Endothelial cell of umbilical vein (primary cell): ENCODE measurements at regions not wholly inside any gene's neighbourhood (a gene's known extent, or its start where the extent isn't known, plus 50 kb on each side); places are given as distances from the start of the nearest gene placed in this dataset.

ENCODE experiments used
- BruUV-seq: library from RNA; stranded (reverse); fragments of 400-500 nt; replicated peaks from 2 replicates; lab custom pipeline; 2021; lab: Mats Ljungman, UMichigan
- CTCF ChIA-PET: fragments of 300-600, 350-600 bp; sonication (Branson Sonifier 250); formaldehyde crosslinking; loops from one replicate; lab custom pipeline; 2021; ENCODE audit warnings: antibody characterized with exemption, inconsistent platforms; lab: Charles Lee
- POLR2A ChIA-PET: fragments of 300-600, 350-600 bp; sonication (Branson Sonifier 250); formaldehyde crosslinking; loops from one replicate; lab custom pipeline; 2021; ENCODE audit warnings: antibody characterized with exemption, inconsistent platforms; lab: Charles Lee
- DNase-seq: peaks from one replicate; pipeline ENCODE4 v3.0.0-alpha.2; 2011; ENCODE audit warnings: low read depth, low spot score
- FAIRE-seq: peaks from 2 replicates; lab custom pipeline; 2011; peaks lifted over from hg19 to GRCh38; lab: Jason Lieb, UNC
- H2AFZ ChIP-seq: 2 replicates; pipeline ENCODE4 v1.6.0; 2012; ENCODE audit warnings: low read depth, low read length, control low read depth, inconsistent platforms
- H3K27ac ChIP-seq: 2 replicates; pipeline ENCODE4 v1.5.1; 2011; ENCODE audit warnings: low read depth, mild to moderate bottlenecking, control low read depth, low read length, moderate library complexity; ENCODE audit not compliant: insufficient read depth
- H3K27me3 ChIP-seq, 2 experiments: 2 replicates each; pipeline versions ENCODE4 v1.6.0 to v1.6.1; 2011; ENCODE audit warnings: low read length in 2 of 2, mixed read lengths in 1 of 2; ENCODE audit not compliant: control insufficient read depth in 2 of 2, insufficient read depth in 2 of 2
- H3K36me3 ChIP-seq, 2 experiments: 2 replicates in 1 of 2; 3 replicates in 1 of 2; pipeline ENCODE4 v1.5.1; 2011; ENCODE audit warnings: low read length in 2 of 2, mild to moderate bottlenecking in 1 of 2, moderate library complexity in 1 of 2; ENCODE audit not compliant: control insufficient read depth in 2 of 2, insufficient read depth in 2 of 2; ENCODE audit errors: extremely low read depth in 1 of 2
- H3K4me1 ChIP-seq: 3 replicates; pipeline ENCODE4 v1.5.1; 2011; ENCODE audit warnings: mild to moderate bottlenecking, low read length; ENCODE audit not compliant: control insufficient read depth, insufficient read depth; ENCODE audit errors: extremely low read depth
- H3K4me2 ChIP-seq: 2 replicates; pipeline ENCODE4 v1.6.1; 2011; ENCODE audit warnings: low read length, control low read depth, mixed read lengths; ENCODE audit not compliant: insufficient read depth
- H3K4me3 ChIP-seq, 3 experiments: fragments of 200-600 bp in 1 of 3; sonication (generic), shearing (Covaris generic) in 1 of 3; replicated peaks in 1 of 3; 2 replicates each; pipeline ENCODE4 v1.5.1; 2011 to 2016; ENCODE audit warnings: control low read depth in 3 of 3, low read length in 3 of 3, mild to moderate bottlenecking in 2 of 3, inconsistent platforms in 1 of 3, low read depth in 1 of 3, moderate library complexity in 1 of 3; ENCODE audit not compliant: insufficient read depth in 1 of 3
- H3K79me2 ChIP-seq: 2 replicates; pipeline ENCODE4 v1.6.0; 2012; ENCODE audit warnings: low read length, inconsistent platforms; ENCODE audit not compliant: control insufficient read depth, insufficient read depth
- H3K9ac ChIP-seq: replicated peaks from 2 replicates; pipeline ENCODE3; 2011; ENCODE audit warnings: low read length, control low read depth; ENCODE audit not compliant: insufficient read depth; ENCODE audit errors: extremely low read depth
- H3K9me1 ChIP-seq: replicated peaks from 3 replicates; pipeline ENCODE4 v1.6.0; 2011; ENCODE audit warnings: mild to moderate bottlenecking, low read length; ENCODE audit not compliant: control insufficient read depth, insufficient read depth; ENCODE audit errors: extremely low read depth
- H3K9me3 ChIP-seq: replicated peaks from 2 replicates; pipeline ENCODE4 v1.5.1; 2012; ENCODE audit warnings: low read length, inconsistent platforms; ENCODE audit not compliant: control insufficient read depth, insufficient read depth
- H4K20me1 ChIP-seq: replicated peaks from 2 replicates; pipeline ENCODE3; 2011; ENCODE audit warnings: mild to moderate bottlenecking, low read length; ENCODE audit not compliant: control insufficient read depth, insufficient read depth; ENCODE audit errors: extremely low read depth
- EZH2 ChIP-seq: IDR thresholded peaks from 2 replicates; pipeline ENCODE4 v1.6.1; 2012; ENCODE audit warnings: borderline replicate concordance, low read depth, mild to moderate bottlenecking, moderate library complexity, low read length, inconsistent platforms; ENCODE audit not compliant: severe bottlenecking
- FOS ChIP-seq: IDR thresholded peaks from 2 replicates; pipeline ENCODE4 v1.6.1; 2011; ENCODE audit warnings: mild to moderate bottlenecking, low read length, moderate library complexity, borderline replicate concordance; ENCODE audit not compliant: insufficient read depth
- GATA2 ChIP-seq: IDR thresholded peaks from 2 replicates; pipeline ENCODE4 v1.7.0; 2011; ENCODE audit warnings: low read depth, mild to moderate bottlenecking, moderate library complexity, mixed read lengths, low read length; ENCODE audit not compliant: insufficient read length, insufficient read depth
- JUN ChIP-seq: IDR thresholded peaks from 2 replicates; pipeline ENCODE4 v1.6.1; 2011; ENCODE audit warnings: borderline replicate concordance, low read depth; ENCODE audit not compliant: insufficient read length, insufficient read depth
- MYC ChIP-seq: IDR thresholded peaks from one replicate; pipeline ENCODE4 v1.6.1; 2011; ENCODE audit warnings: mild to moderate bottlenecking, low read depth, low read length
- POLR2A ChIP-seq: IDR thresholded peaks from 2 replicates; pipeline ENCODE4 v1.6.1; 2012; ENCODE audit warnings: low read depth, mild to moderate bottlenecking, control low read depth, low read length
- POLR2AphosphoS5 ChIP-seq: IDR thresholded peaks from 2 replicates; pipeline ENCODE4 v1.6.1; 2012; ENCODE audit warnings: low read depth, mild to moderate bottlenecking, control low read depth, low read length, moderate library complexity; ENCODE audit not compliant: insufficient read depth
- dilution Hi-C: fragments of 300-500 bp; cut with MboI; formaldehyde crosslinking; loops from one replicate; pipeline ENCODE4 v1.15.0; 2019; ENCODE audit warnings: low sequenced_read_pairs; ENCODE audit not compliant: extremely low pct_ligation_motif_present
- intact Hi-C: fragments of 100-400 bp; cut with micrococcal nuclease; formaldehyde crosslinking; loops from one replicate; pipeline ENCODE4 v1.10.0; 2022
- TF ChIP-seq, protein P1 (sequence below): IDR thresholded peaks from 2 replicates; pipeline ENCODE4 v1.6.1; 2011; ENCODE audit not compliant: insufficient read depth, insufficient read length
- TF ChIP-seq, protein P2 (sequence below), 2 donors: IDR thresholded peaks; 1 replicate in 1 of 2; 2 replicates in 1 of 2; pipeline ENCODE4 v1.5.1; 2011; ENCODE audit warnings: low read length in 2 of 2, mild to moderate bottlenecking in 2 of 2, moderate library complexity in 2 of 2, control low read depth in 1 of 2, inconsistent platforms in 1 of 2, low read depth in 1 of 2; ENCODE audit not compliant: insufficient read depth in 1 of 2; ENCODE audit errors: extremely low read depth in 1 of 2

DNA sequence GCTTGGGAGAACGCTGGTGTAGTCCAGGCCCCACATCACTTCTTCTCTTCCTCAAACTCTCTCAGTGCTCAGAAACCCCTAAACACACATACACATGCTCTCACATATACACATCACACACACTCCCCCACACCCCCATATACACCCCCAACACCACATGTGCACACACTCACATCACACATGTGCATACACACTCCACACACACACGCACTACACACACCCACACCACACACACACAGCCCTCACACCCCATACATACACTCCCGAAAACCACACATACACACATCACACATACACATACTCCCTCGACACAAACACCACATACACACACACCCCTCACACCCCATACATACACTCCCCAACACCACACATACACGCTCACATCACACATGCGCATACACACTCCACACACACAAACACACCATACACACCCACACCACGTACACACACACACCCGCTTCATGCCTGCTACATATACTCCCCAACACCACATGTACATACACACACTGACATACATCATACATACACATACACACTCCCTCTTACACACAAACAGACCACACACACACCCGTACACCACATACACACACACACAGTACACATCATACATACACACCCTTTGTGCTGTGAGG is 110.3 kb upstream of the TMEM170B start:
- intact Hi-C loops = loop anchor here (5.0 kb wide), 2 partner anchors 60 to 70 kb away; no protein-coding TSS in a partner anchor
- ChIA-PET CTCF (interaction anchor here (1.0 to 1.4 kb wide), 2 partner anchors 20 to 109 kb away, joined by 3 read pairs; no protein-coding TSS in a partner anchor), POLR2A (no interaction called here)
- Histone ChIP-seq H3K27ac (peak overlapping the region; percentile 79), H2AFZ (no peak overlapping the region), H4K20me1 (no peaks in the 10 kb centered on the region), H3K36me3 (no peaks in the 10 kb centered on the region), H3K4me1 (peaks cover 64% of the 10 kb centered on the region), H3K9me1 (no peaks in the 10 kb centered on the region), H3K9ac (no peak overlapping the region), H3K27me3 (no peaks in the 10 kb centered on the region), H3K79me2 (no peaks in the 10 kb centered on the region), H3K4me2 (no peak overlapping the region), H3K4me3 (no peak overlapping the region), H3K9me3 (no peaks in the 10 kb centered on the region)
- dilution Hi-C loops = no loop called here
- BruUV-seq = no TSS peak
- no peak for FAIRE-seq
- TF ChIP-seq FOS (no peak), EZH2 (no peak), MYC (no peak), POLR2AphosphoS5 (no peak), JUN (no peak), POLR2A (no peak), GATA2 (no peak)
- TF ChIP-seq, protein P1, sequence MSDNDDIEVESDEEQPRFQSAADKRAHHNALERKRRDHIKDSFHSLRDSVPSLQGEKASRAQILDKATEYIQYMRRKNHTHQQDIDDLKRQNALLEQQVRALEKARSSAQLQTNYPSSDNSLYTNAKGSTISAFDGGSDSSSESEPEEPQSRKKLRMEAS = no peak
- TF ChIP-seq, protein P2, sequence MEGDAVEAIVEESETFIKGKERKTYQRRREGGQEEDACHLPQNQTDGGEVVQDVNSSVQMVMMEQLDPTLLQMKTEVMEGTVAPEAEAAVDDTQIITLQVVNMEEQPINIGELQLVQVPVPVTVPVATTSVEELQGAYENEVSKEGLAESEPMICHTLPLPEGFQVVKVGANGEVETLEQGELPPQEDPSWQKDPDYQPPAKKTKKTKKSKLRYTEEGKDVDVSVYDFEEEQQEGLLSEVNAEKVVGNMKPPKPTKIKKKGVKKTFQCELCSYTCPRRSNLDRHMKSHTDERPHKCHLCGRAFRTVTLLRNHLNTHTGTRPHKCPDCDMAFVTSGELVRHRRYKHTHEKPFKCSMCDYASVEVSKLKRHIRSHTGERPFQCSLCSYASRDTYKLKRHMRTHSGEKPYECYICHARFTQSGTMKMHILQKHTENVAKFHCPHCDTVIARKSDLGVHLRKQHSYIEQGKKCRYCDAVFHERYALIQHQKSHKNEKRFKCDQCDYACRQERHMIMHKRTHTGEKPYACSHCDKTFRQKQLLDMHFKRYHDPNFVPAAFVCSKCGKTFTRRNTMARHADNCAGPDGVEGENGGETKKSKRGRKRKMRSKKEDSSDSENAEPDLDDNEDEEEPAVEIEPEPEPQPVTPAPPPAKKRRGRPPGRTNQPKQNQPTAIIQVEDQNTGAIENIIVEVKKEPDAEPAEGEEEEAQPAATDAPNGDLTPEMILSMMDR (IDR thresholded peaks at IDR 0.05; ENCODE audit: extremely low read depth in 1 of 2, insufficient read depth in 1 of 2, low read depth in 1 of 2, low read length in 2 of 2) = no peak
- DNase-seq = no peak
